Limb (tissue), 2 donors: ENCODE measurements at regions not wholly inside any gene's neighbourhood (a gene's known extent, or its start where the extent isn't known, plus 50 kb on each side); places are given as distances from the start of the nearest gene placed in this dataset.
A peak's percentile ranks its signal among the peaks of the same experiment; 100 is the strongest.
"Not testable (repeated sequence)": the region's sequence is repeated elsewhere in the genome, so short reads cannot be mapped to it uniquely, and the experiment has no call there.

Experiments used
- DNase-seq, 2 donors: peaks; one replicate each; pipeline ENCODE4 v3.0.0-alpha.2; 2016; ENCODE audit errors: extremely low spot score in 2 of 2

GRCh38 chr10:22467393-22467792, 122.1 kb downstream of the SPAG6 start:
- DNase-seq = not testable (repeated sequence)

GRCh38 chr10:22468570-22469320, 123.4 kb downstream of the SPAG6 start:
- no peak for DNase-seq

- DNase-seq = no peak
Measured at GRCh38 chr10:22473044-22473443, 127.7 kb downstream of the SPAG6 start.

GRCh38 chr10:22473459-22473858, 128.2 kb downstream of the SPAG6 start:
- DNase-seq = no peak

- peak in 1 of 2 donors; percentile 77 for DNase-seq
Measured at GRCh38 chr10:22475651-22476600, 130.6 kb downstream of the SPAG6 start.

- peak in 1 of 2 donors; percentile 68 for DNase-seq
Measured at GRCh38 chr10:22476601-22477321, 131.5 kb downstream of the SPAG6 start.

- peak in 1 of 2 donors; percentile 62 for DNase-seq
Measured at GRCh38 chr10:22477334-22478287, 132.3 kb downstream of the SPAG6 start.

- DNase-seq = no peak
Measured at GRCh38 chr10:22478555-22479334, 133.4 kb downstream of the SPAG6 start.

GRCh38 chr10:22479419-22479818, 134.1 kb downstream of the SPAG6 start:
- DNase-seq = no peak

GRCh38 chr10:22481106-22481505, 135.8 kb downstream of the SPAG6 start:
- no peak for DNase-seq

- DNase-seq = no peak
Measured at GRCh38 chr10:22481687-22482539, 136.6 kb downstream of the SPAG6 start.

GRCh38 chr10:22483132-22483531, 137.8 kb downstream of the SPAG6 start:
- no peak for DNase-seq
